Neural crest cell (in vitro differentiated cells): ENCODE measurements at regions not wholly inside any gene's neighbourhood (a gene's known extent, or its start where the extent isn't known, plus 50 kb on each side); places are given as distances from the start of the nearest gene placed in this dataset.
A peak's percentile ranks its signal among the peaks of the same experiment; 100 is the strongest.

ENCODE experiments used
- DNase-seq: peaks from one replicate; pipeline ENCODE4 v3.0.0; 2021; ENCODE audit warnings: low read depth, mixed read lengths, low spot score
- H3K27ac Mint-ChIP-seq: one replicate; pipeline ENCODE4 v1.8.0; 2021; ENCODE audit warnings: mild to moderate bottlenecking, mixed read lengths; ENCODE audit not compliant: unreplicated experiment
- H3K27me3 Mint-ChIP-seq: 2 replicates; pipeline ENCODE4 v1.8.0; 2021; ENCODE audit warnings: low read depth, mild to moderate bottlenecking, mixed read lengths
- H3K36me3 Mint-ChIP-seq: 2 replicates; pipeline ENCODE4 v1.8.0; 2021; ENCODE audit warnings: low read depth, mild to moderate bottlenecking, mixed read lengths
- H3K4me1 Mint-ChIP-seq: 2 replicates; pipeline ENCODE4 v1.8.0; 2021; ENCODE audit warnings: mixed read lengths
- H3K4me3 Mint-ChIP-seq: one replicate; pipeline ENCODE4 v1.8.0; 2021; ENCODE audit warnings: mild to moderate bottlenecking, mixed read lengths
- H3K9me3 Mint-ChIP-seq: 2 replicates; pipeline ENCODE4 v1.8.0; 2021; ENCODE audit warnings: mixed read lengths
- TF ChIP-seq, protein P1 (sequence below): fragments of 200-600 bp; sonication (generic); conservative IDR thresholded peaks from 2 replicates; pipeline ENCODE4 v1.5.0; 2021; ENCODE audit warnings: antibody characterized with exemption, mild to moderate bottlenecking

DNA sequence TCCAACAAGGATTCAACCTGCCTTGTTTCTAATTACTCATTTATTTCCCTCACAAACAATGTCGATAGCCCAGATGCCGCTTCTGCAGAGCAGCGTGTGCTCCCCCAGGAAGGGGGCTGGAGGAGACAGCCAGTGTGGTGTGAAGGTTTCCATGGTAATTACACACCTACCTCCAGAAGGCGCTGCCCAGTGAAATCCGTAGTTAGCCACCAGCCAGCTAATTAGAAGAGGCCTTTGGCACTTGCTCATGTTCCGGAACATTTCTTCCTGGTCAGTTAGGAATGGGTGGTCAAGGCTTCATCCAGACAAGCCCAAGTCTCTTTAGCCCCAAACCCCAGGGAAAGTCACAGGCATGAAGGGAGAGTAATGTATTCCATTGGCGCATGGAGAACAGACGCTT lies 342.5 kb upstream of the C16orf82 start:
- TF ChIP-seq, protein P1, sequence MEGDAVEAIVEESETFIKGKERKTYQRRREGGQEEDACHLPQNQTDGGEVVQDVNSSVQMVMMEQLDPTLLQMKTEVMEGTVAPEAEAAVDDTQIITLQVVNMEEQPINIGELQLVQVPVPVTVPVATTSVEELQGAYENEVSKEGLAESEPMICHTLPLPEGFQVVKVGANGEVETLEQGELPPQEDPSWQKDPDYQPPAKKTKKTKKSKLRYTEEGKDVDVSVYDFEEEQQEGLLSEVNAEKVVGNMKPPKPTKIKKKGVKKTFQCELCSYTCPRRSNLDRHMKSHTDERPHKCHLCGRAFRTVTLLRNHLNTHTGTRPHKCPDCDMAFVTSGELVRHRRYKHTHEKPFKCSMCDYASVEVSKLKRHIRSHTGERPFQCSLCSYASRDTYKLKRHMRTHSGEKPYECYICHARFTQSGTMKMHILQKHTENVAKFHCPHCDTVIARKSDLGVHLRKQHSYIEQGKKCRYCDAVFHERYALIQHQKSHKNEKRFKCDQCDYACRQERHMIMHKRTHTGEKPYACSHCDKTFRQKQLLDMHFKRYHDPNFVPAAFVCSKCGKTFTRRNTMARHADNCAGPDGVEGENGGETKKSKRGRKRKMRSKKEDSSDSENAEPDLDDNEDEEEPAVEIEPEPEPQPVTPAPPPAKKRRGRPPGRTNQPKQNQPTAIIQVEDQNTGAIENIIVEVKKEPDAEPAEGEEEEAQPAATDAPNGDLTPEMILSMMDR = no peak
- H3K9me3 Mint-ChIP-seq = no peaks in the 10 kb centered on the region
- DNase-seq = no peak

DNA sequence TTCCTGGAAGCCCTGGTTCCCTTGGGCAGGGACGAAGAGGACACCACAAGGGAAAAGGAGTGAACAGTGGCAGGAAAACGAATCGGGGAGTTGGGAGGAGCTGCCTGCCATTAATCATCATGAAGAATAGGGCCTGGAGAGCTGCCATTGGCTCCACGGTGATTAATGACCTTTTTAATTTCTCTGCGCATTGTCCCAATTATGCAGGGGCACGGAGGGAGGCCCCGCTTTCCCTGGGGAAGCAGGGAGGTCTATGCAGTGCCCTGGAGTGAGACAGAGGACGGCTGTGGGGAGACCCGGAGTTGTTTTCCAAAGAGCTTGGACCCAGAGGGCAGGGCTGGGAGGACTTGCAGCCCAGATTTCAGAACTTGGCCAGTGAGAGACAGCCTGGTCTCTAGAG lies 338.9 kb upstream of the C16orf82 start:
- H3K36me3 Mint-ChIP-seq = no peaks in the 10 kb centered on the region
- TF ChIP-seq, protein P1 = no peak
- H3K4me1 Mint-ChIP-seq = peaks cover 23% of the 10 kb centered on the region
- H3K9me3 Mint-ChIP-seq = no peaks in the 10 kb centered on the region
- DNase-seq = no peak
- no peak overlapping the region for H3K4me3 Mint-ChIP-seq
- H3K27me3 Mint-ChIP-seq = peaks cover 5% of the 10 kb centered on the region
- no peak overlapping the region for H3K27ac Mint-ChIP-seq

More for the DNA sequence above, 342.5 kb upstream of the C16orf82 start:
- H3K4me3 Mint-ChIP-seq = peak overlapping the region; percentile 25
- H3K27me3 Mint-ChIP-seq = peaks cover 4% of the 10 kb centered on the region
- H3K36me3 Mint-ChIP-seq = no peaks in the 10 kb centered on the region
- no peak overlapping the region for H3K27ac Mint-ChIP-seq
- peaks cover 24% of the 10 kb centered on the region for H3K4me1 Mint-ChIP-seq

DNA sequence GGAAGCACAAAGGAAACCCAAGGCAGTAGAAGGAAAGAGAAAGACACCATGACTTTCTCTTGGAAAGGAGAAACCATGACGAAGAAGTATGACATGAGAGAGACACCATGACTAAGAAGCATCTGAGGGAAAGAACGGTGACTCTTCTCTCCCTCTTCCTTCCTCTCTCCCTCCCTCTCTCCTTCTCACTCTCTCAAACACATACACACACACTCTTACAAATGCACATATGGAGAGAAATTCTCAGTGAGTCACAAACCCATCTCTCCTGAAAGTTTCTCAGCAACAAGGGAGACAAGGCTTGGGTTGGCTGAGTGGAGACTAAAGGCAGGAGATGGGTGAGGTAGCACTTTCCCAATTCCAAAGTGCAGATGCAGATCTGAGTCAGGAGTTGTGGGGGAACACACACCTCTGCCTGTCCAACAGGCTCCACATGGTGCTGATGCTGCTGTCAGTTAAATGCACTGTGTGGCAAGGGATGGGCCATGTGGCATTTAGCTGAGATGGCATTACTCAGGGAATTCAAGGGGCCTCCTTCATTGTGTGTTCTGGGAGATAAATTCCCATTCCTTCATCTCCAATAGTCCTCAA lies 336.7 kb upstream of the C16orf82 start:
- no peak for DNase-seq
- peaks cover 14% of the 10 kb centered on the region for H3K4me1 Mint-ChIP-seq
- H3K27me3 Mint-ChIP-seq = peaks cover 5% of the 10 kb centered on the region
- no peak overlapping the region for H3K27ac Mint-ChIP-seq
- no peaks in the 10 kb centered on the region for H3K9me3 Mint-ChIP-seq
- TF ChIP-seq, protein P1 = no peak
- H3K4me3 Mint-ChIP-seq = no peak overlapping the region
- no peaks in the 10 kb centered on the region for H3K36me3 Mint-ChIP-seq

DNA sequence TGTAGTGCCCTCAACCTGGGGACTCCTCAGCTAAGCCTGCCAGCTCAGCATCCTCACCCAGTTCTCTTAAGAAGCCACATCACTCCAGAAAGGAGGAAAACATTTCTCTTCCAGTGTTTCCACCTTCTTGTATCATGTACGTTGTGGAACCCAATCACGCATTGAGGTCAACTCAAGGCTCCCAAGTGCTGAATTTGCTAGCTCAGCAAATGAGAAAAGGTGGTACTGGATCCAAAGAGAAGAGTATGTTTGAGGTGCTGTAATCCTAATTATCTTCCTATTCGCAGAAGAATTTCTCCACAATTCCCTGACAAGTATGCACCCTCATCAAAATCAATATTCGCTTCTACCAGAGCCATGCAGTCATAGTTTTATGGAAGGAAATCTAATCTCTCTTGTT lies 335.0 kb upstream of the C16orf82 start:
- Mint-ChIP-seq H3K27ac (no peak overlapping the region), H3K27me3 (peaks cover 5% of the 10 kb centered on the region), H3K4me1 (peaks cover 14% of the 10 kb centered on the region), H3K9me3 (no peaks in the 10 kb centered on the region), H3K4me3 (no peak overlapping the region), H3K36me3 (no peaks in the 10 kb centered on the region)
- DNase-seq = no peak
- TF ChIP-seq, protein P1 = no peak

- H3K27me3 Mint-ChIP-seq = peaks cover 3% of the 10 kb centered on the region
- H3K4me1 Mint-ChIP-seq = peaks cover 1% of the 10 kb centered on the region
- H3K36me3 Mint-ChIP-seq = no peaks in the 10 kb centered on the region
- no peak for DNase-seq
- TF ChIP-seq, protein P1 = no peak
- H3K9me3 Mint-ChIP-seq = no peaks in the 10 kb centered on the region
- no peak overlapping the region for H3K27ac Mint-ChIP-seq
- no peak overlapping the region for H3K4me3 Mint-ChIP-seq
Measured at GRCh38 chr16:26733710-26734109, 333.0 kb upstream of the C16orf82 start.

- Mint-ChIP-seq H3K9me3 (no peaks in the 10 kb centered on the region), H3K27ac (no peak overlapping the region)
- no peak for DNase-seq
Measured at GRCh38 chr16:26735521-26735920, 331.2 kb upstream of the C16orf82 start.

More at GRCh38 chr16:26735521-26735920, 331.2 kb upstream of the C16orf82 start:
- no peak overlapping the region for H3K4me3 Mint-ChIP-seq
- no peaks in the 10 kb centered on the region for H3K4me1 Mint-ChIP-seq
- TF ChIP-seq, protein P1 = no peak
- H3K36me3 Mint-ChIP-seq = no peaks in the 10 kb centered on the region
- H3K27me3 Mint-ChIP-seq = peaks cover 3% of the 10 kb centered on the region
